Esophagus (tissue), 2 donors: ENCODE measurements at regions not wholly inside any gene's neighbourhood (a gene's known extent, or its start where the extent isn't known, plus 50 kb on each side); places are given as distances from the start of the nearest gene placed in this dataset.
"Not testable (repeated sequence)": the region's sequence is repeated elsewhere in the genome, so short reads cannot be mapped to it uniquely, and the experiment has no call there.

Experiments
- H3K27ac ChIP-seq, 2 donors: one replicate each; pipeline ENCODE4 v1.5.1; 2013; ENCODE audit warnings: low read depth in 2 of 2, mild to moderate bottlenecking in 2 of 2, inconsistent platforms in 1 of 2, low read length in 1 of 2, moderate library complexity in 1 of 2
- H3K27me3 ChIP-seq, 2 donors: one replicate each; pipeline ENCODE4 v1.6.1; 2013; ENCODE audit warnings: low read length in 2 of 2, control low read depth in 1 of 2, mild to moderate bottlenecking in 1 of 2; ENCODE audit not compliant: insufficient read depth in 2 of 2, control insufficient read depth in 1 of 2
- H3K36me3 ChIP-seq, 2 donors: one replicate each; pipeline ENCODE4 v1.6.1; 2013; ENCODE audit warnings: low read length in 1 of 2; ENCODE audit not compliant: control insufficient read depth in 2 of 2, insufficient read depth in 2 of 2
- H3K4me1 ChIP-seq, 2 donors: one replicate each; pipeline ENCODE4 v1.6.1; 2013; ENCODE audit warnings: low read length in 1 of 2; ENCODE audit not compliant: control insufficient read depth in 2 of 2, insufficient read depth in 2 of 2
- H3K4me3 ChIP-seq, 2 donors: one replicate each; pipeline ENCODE4 v1.5.1; 2013; ENCODE audit warnings: low read length in 2 of 2, mild to moderate bottlenecking in 2 of 2, low read depth in 1 of 2, moderate library complexity in 1 of 2
- H3K9me3 ChIP-seq, 2 donors: one replicate each; pipeline ENCODE4 v1.6.1; 2013; ENCODE audit warnings: mild to moderate bottlenecking in 2 of 2, low read depth in 1 of 2, low read length in 1 of 2, moderate library complexity in 1 of 2; ENCODE audit not compliant: control insufficient read depth in 2 of 2, insufficient read depth in 1 of 2
- WGBS, 2 donors: extraction: QIAGEN DNeasy Blood & Tissue Kit; methylation state at CpG; one replicate each; pipeline ENCODE4 v1.1.7; 2013; 5-methylcytosine and 5-hydroxymethylcytosine counted together
- donor health status: healthy with polysubstance abuse.
- donor health status: Bipolar disorder and iron deficiency.

- H3K36me3 ChIP-seq, H3K9me3 ChIP-seq, H3K27me3 ChIP-seq, H3K4me3 ChIP-seq, H3K4me1 ChIP-seq, H3K27ac ChIP-seq: not testable (repeated sequence)
- WGBS, 2 donors: 78 to 81% methylated on average over 2 to 3 of the region's 3 CpGs
Measured at GRCh38 chr1:144516172-144516571, 54.7 kb upstream of the NBPF15 start.

- H3K27ac ChIP-seq, H3K4me3 ChIP-seq, H3K9me3 ChIP-seq, H3K27me3 ChIP-seq, H3K4me1 ChIP-seq, H3K36me3 ChIP-seq: not testable (repeated sequence)
- 83 to 88% methylated on average over 2 of the region's 2 CpGs for WGBS, 2 donors
Measured at GRCh38 chr1:144516906-144517305, 55.4 kb upstream of the NBPF15 start.

- H3K4me3 ChIP-seq, H3K27ac ChIP-seq, H3K36me3 ChIP-seq, H3K27me3 ChIP-seq, H3K4me1 ChIP-seq, H3K9me3 ChIP-seq: not testable (repeated sequence)
- 69 to 80% methylated on average over 6 to 8 of the region's 9 CpGs for WGBS, 2 donors
Measured at GRCh38 chr1:144518439-144518838, 57.0 kb upstream of the NBPF15 start.

GRCh38 chr1:144519528-144520189, 58.2 kb upstream of the NBPF15 start:
- H3K27ac ChIP-seq, H3K4me3 ChIP-seq, H3K4me1 ChIP-seq, H3K27me3 ChIP-seq, H3K36me3 ChIP-seq, H3K9me3 ChIP-seq: not testable (repeated sequence)
- WGBS, 2 donors: 54 to 59% methylated on average over 8 to 10 of the region's 12 CpGs

- Histone ChIP-seq H3K27ac (peak overlapping the region; percentile 47 to 61), H3K4me3 (peak overlapping the region in 1 of 2 donors; percentile 31)
- not testable (repeated sequence) for H3K4me1 ChIP-seq, H3K36me3 ChIP-seq, H3K27me3 ChIP-seq, H3K9me3 ChIP-seq
- 10% methylated on average over 27 to 33 of the region's 33 CpGs for WGBS, 2 donors
Measured at GRCh38 chr1:144523661-144524407, 62.4 kb upstream of the NBPF15 start.

GRCh38 chr1:144532156-144532607, 60.5 kb upstream of the PPIAL4F start:
- not testable (repeated sequence) for H3K4me1 ChIP-seq, H3K27me3 ChIP-seq, H3K4me3 ChIP-seq, H3K36me3 ChIP-seq, H3K9me3 ChIP-seq, H3K27ac ChIP-seq
- 26 to 29% methylated on average over 9 of the region's 9 CpGs for WGBS, 2 donors

DNA sequence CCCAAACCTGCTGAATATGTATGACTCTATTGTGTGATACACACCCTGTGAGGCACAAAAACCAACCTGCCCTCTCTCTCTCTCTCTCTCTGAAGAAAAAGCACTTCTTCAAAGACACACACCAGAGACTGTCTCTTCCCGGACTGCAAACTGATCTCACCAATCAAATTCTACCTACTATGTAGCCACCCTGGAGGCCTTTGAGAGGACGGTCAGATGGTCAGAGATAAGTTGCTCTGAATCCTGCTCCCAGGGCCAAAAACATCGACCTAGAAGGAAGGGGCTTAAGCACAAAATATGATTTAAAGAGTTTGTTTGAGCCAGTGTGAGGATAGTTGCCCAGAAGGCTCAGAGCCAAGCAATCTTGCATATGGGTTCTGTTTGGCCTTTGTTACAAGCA, 59.2 kb upstream of the PPIAL4F start:
- not testable (repeated sequence) for H3K4me3 ChIP-seq, H3K9me3 ChIP-seq, H3K27me3 ChIP-seq, H3K27ac ChIP-seq, H3K36me3 ChIP-seq, H3K4me1 ChIP-seq
- 58 to 64% methylated on average over 3 of the region's 3 CpGs for WGBS, 2 donors

DNA sequence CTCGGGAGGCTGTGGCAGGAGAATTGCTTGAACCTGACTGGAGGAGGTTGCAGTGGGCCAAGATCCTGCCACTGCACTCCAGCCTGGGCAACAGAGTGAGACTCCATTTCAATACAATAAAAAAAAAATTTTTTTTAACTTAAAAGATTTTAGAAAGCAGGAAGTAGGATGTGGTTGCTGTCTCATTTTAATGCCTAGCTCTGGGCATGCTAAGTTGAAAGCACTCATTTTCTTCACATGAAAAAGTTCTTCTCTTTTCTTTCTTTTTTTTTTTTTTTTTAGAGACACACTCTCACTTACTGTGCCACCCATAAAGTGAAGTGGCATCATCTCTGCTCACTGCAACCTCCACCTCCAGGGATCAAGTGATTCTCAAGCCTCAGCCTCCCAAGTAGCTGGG, 58.4 kb upstream of the PPIAL4F start:
- WGBS, 2 donors: 73 to 79% methylated on average over 1 of the region's 1 CpG
- H3K9me3 ChIP-seq, H3K27ac ChIP-seq, H3K4me3 ChIP-seq, H3K27me3 ChIP-seq, H3K4me1 ChIP-seq, H3K36me3 ChIP-seq: not testable (repeated sequence)

GRCh38 chr1:144536677-144537076, 56.0 kb upstream of the PPIAL4F start:
- H3K4me3 ChIP-seq, H3K27me3 ChIP-seq, H3K9me3 ChIP-seq, H3K4me1 ChIP-seq, H3K27ac ChIP-seq, H3K36me3 ChIP-seq: not testable (repeated sequence)
- 92 to 96% methylated on average over 1 of the region's 1 CpG for WGBS, 2 donors

DNA sequence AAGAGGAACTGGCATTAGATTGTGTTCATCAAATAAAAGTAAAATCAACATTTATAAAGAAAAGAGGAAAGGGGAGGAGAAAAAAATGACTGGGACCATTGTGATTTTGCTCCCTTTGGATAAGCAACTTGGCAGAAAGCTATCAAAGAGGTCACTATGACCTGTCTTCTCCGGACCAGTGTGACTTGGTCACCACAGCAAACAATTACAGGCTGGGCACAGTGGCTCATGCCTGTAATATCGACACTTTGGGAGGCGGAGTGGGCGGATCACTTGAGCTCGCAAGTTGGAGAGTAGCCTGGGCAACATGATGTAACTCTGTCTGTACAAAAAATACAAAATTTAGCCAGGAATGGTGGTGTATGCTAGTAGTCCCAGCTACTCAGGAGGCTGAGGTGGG, 55.5 kb upstream of the PPIAL4F start:
- 82 to 91% methylated on average over 4 to 5 of the region's 5 CpGs for WGBS, 2 donors
- not testable (repeated sequence) for H3K9me3 ChIP-seq, H3K4me1 ChIP-seq, H3K27me3 ChIP-seq, H3K4me3 ChIP-seq, H3K36me3 ChIP-seq, H3K27ac ChIP-seq
